ENCODE measurements at regions not wholly inside any gene's neighbourhood (a gene's known extent, or its start where the extent isn't known, plus 50 kb on each side); places are given as distances from the start of the nearest gene placed in this dataset.

GRCh38 chr7:52719677-52720076, 315.8 kb upstream of the POM121L12 start:
- no peak for TF ChIP-seq CTCF (IDR thresholded peaks at IDR 0.05)
- TF ChIP-seq POLR2A (IDR thresholded peaks at IDR 0.05) = no peak

Data from breast epithelium (tissue), 3 donors.